ENCODE measurements at regions not wholly inside any gene's neighbourhood (a gene's known extent, or its start where the extent isn't known, plus 50 kb on each side); places are given as distances from the start of the nearest gene placed in this dataset.

GRCh38 chr20:21643417-21643816 lies 62.0 kb upstream of the PAX1 start:
- H3K79me2 ChIP-seq (ENCODE audit: control insufficient read depth, insufficient read depth, low read length) = no peaks in the 10 kb centered on the region
- no peaks in the 10 kb centered on the region; a peak in 1 of 5 replicates for H3K4me1 ChIP-seq (replicated peaks in 1 of 2; ENCODE audit: control insufficient read depth in 2 of 2, insufficient read depth in 2 of 2, low read length in 2 of 2)
- FAIRE-seq (no peak), ATAC-seq (no peak), DNase-seq (ENCODE audit: extremely low read depth in 1 of 4, low spot score in 3 of 4) (no peak)
- no peak overlapping the region for H2AFZ ChIP-seq (ENCODE audit: low read depth, low read length)
- no peaks in the 10 kb centered on the region for H3K9me1 ChIP-seq (ENCODE audit: control insufficient read depth, insufficient read depth, low read length)
- no peaks in the 10 kb centered on the region for H3K27me3 ChIP-seq (ENCODE audit: control insufficient read depth in 2 of 2, insufficient read depth in 2 of 2, low read length in 2 of 2)
- H3K4me2 ChIP-seq (ENCODE audit: insufficient read depth, low read length) = no peak overlapping the region
- H3K9ac ChIP-seq (ENCODE audit: insufficient read depth in 1 of 2, low read depth in 2 of 2, low read length in 2 of 2) = no peak overlapping the region
- in situ Hi-C loops (cut with MboI) (no loop called here), intact Hi-C loops (cut with micrococcal nuclease) (no loop called here)
- H3K36me3 ChIP-seq (ENCODE audit: control insufficient read depth, insufficient read depth, low read length) = no peaks in the 10 kb centered on the region
- no peak overlapping the region for H3K4me3 ChIP-seq
- POLR2A ChIA-PET = interaction anchor here (0.6 kb wide), 1 partner anchor 615 kb away, joined by 3 read pairs; no protein-coding TSS in a partner anchor
- no peaks in the 10 kb centered on the region for H3K9me3 ChIP-seq (replicated peaks; ENCODE audit: control insufficient read depth, insufficient read depth, low read depth, low read length)
- no TSS peak for BruUV-seq (replicated peaks)
- TF ChIP-seq NR2F6 (CRISPR knock-in tag; IDR thresholded peaks at IDR 0.05) = no peak
- TF ChIP-seq DDX20 (tag; IDR thresholded peaks at IDR 0.05; ENCODE audit: low read depth) = no peak
- no peak for TF ChIP-seq ZBTB9 (CRISPR knock-in tag; IDR thresholded peaks at IDR 0.05)
- no peak for TF ChIP-seq ELF1 (tag; IDR thresholded peaks at IDR 0.05)
- TF ChIP-seq TFAP4 (CRISPR knock-in tag; IDR thresholded peaks at IDR 0.05; ENCODE audit: borderline replicate concordance) = no peak
- no peak for TF ChIP-seq LARP7 (IDR thresholded peaks at IDR 0.05)
- no peak for TF ChIP-seq ZSCAN32 (CRISPR knock-in tag; IDR thresholded peaks at IDR 0.05)
- no peak for TF ChIP-seq TCF7L2 (IDR thresholded peaks at IDR 0.05; ENCODE audit: low read depth, low read length)
- no peak for TF ChIP-seq ETV1 (tag; conservative IDR thresholded peaks at IDR 0.05; ENCODE audit: low read depth)
- no peak for TF ChIP-seq ZBTB8A (IDR thresholded peaks at IDR 0.05; ENCODE audit: partially characterized antibody)
- no peak for TF ChIP-seq HDAC8 (tag; IDR thresholded peaks at IDR 0.05)
- no peak for TF ChIP-seq BRF1 (IDR thresholded peaks at IDR 0.05; ENCODE audit: borderline replicate concordance, extremely low read depth, insufficient read length)
- no peak for TF ChIP-seq FOS (IDR thresholded peaks at IDR 0.05; ENCODE audit: extremely low read depth, insufficient read length)
- no peak for TF ChIP-seq ZNF347 (CRISPR knock-in tag; IDR thresholded peaks at IDR 0.05; ENCODE audit: low read depth)
- WGBS (ENCODE audit: insufficient coverage, low coverage, missing lambda C conversion rate) = 37% methylated on average over 3 of the region's 6 CpGs
- no peaks in the 10 kb centered on the region for H4K20me1 ChIP-seq (replicated peaks; ENCODE audit: control insufficient read depth, insufficient read depth, low read length)
- CTCF ChIA-PET (ENCODE audit: low intra/inter-chr PET ratio) = no interaction called here
- H3K27ac ChIP-seq (ENCODE audit: extremely low read depth, low read depth, low read length) = no peak overlapping the region

All from K562 (cell line).